ENCODE measurements at regions not wholly inside any gene's neighbourhood (a gene's known extent, or its start where the extent isn't known, plus 50 kb on each side); places are given as distances from the start of the nearest gene placed in this dataset.

GRCh38 chr15:52923626-52924025, 133.5 kb upstream of the ONECUT1 start:
- Mint-ChIP-seq H3K27me3 (ENCODE audit: low read depth) (no peaks in the 10 kb centered on the region), H3K4me1 (ENCODE audit: low read depth) (no peaks in the 10 kb centered on the region), H3K4me3 (no peak overlapping the region), H3K9me3 (no peaks in the 10 kb centered on the region), H3K27ac (no peak overlapping the region), H3K36me3 (ENCODE audit: low read depth) (no peaks in the 10 kb centered on the region)
- DNase-seq (ENCODE audit: low spot score): no peak

- Mint-ChIP-seq H3K9me3 (no peaks in the 10 kb centered on the region), H3K27me3 (ENCODE audit: low read depth) (no peaks in the 10 kb centered on the region), H3K4me3 (no peak overlapping the region), H3K4me1 (ENCODE audit: low read depth) (no peaks in the 10 kb centered on the region), H3K36me3 (ENCODE audit: low read depth) (no peaks in the 10 kb centered on the region), H3K27ac (no peak overlapping the region)
- no peak for DNase-seq (ENCODE audit: low spot score)
These were observed 132.7 kb upstream of the ONECUT1 start for GRCh38 chr15:52922871-52923270.

- H3K4me1 Mint-ChIP-seq (ENCODE audit: low read depth): no peaks in the 10 kb centered on the region
- H3K9me3 Mint-ChIP-seq: no peaks in the 10 kb centered on the region
- no peak overlapping the region for H3K27ac Mint-ChIP-seq
- no peak overlapping the region for H3K4me3 Mint-ChIP-seq
- no peaks in the 10 kb centered on the region for H3K36me3 Mint-ChIP-seq (ENCODE audit: low read depth)
- DNase-seq (ENCODE audit: low spot score): no peak
- H3K27me3 Mint-ChIP-seq (ENCODE audit: low read depth): no peaks in the 10 kb centered on the region
These were observed 122.0 kb upstream of the ONECUT1 start for GRCh38 chr15:52912172-52912571.

- Mint-ChIP-seq H3K36me3 (ENCODE audit: low read depth) (no peaks in the 10 kb centered on the region), H3K4me3 (no peak overlapping the region), H3K4me1 (ENCODE audit: low read depth) (no peaks in the 10 kb centered on the region), H3K27ac (no peak overlapping the region), H3K9me3 (no peaks in the 10 kb centered on the region), H3K27me3 (ENCODE audit: low read depth) (no peaks in the 10 kb centered on the region)
- no peak for DNase-seq (ENCODE audit: low spot score)
These were observed 103.2 kb upstream of the ONECUT1 start for GRCh38 chr15:52893338-52893737.

GRCh38 chr15:52879904-52880303, 89.8 kb upstream of the ONECUT1 start:
- no peak overlapping the region for H3K27ac Mint-ChIP-seq

GRCh38 chr15:52879145-52879544, 89.0 kb upstream of the ONECUT1 start:
- Mint-ChIP-seq H3K9me3 (no peaks in the 10 kb centered on the region), H3K36me3 (ENCODE audit: low read depth) (no peaks in the 10 kb centered on the region), H3K4me1 (ENCODE audit: low read depth) (no peaks in the 10 kb centered on the region), H3K27me3 (ENCODE audit: low read depth) (no peaks in the 10 kb centered on the region), H3K27ac (no peak overlapping the region), H3K4me3 (no peak overlapping the region)
- DNase-seq (ENCODE audit: low spot score): no peak

More at GRCh38 chr15:52879904-52880303, 89.8 kb upstream of the ONECUT1 start:
- Mint-ChIP-seq H3K4me1 (ENCODE audit: low read depth) (no peaks in the 10 kb centered on the region), H3K27me3 (ENCODE audit: low read depth) (no peaks in the 10 kb centered on the region), H3K36me3 (ENCODE audit: low read depth) (no peaks in the 10 kb centered on the region), H3K9me3 (no peaks in the 10 kb centered on the region), H3K4me3 (no peak overlapping the region)
- DNase-seq (ENCODE audit: low spot score): no peak

GRCh38 chr15:52876991-52877663, 87.0 kb upstream of the ONECUT1 start:
- Mint-ChIP-seq H3K27me3 (ENCODE audit: low read depth) (no peaks in the 10 kb centered on the region), H3K27ac (no peak overlapping the region), H3K4me1 (ENCODE audit: low read depth) (no peaks in the 10 kb centered on the region), H3K4me3 (no peak overlapping the region), H3K36me3 (ENCODE audit: low read depth) (no peaks in the 10 kb centered on the region), H3K9me3 (no peaks in the 10 kb centered on the region)
- DNase-seq (ENCODE audit: low spot score): no peak

GRCh38 chr15:52872036-52872818, 82.1 kb upstream of the ONECUT1 start:
- no peaks in the 10 kb centered on the region for H3K27me3 Mint-ChIP-seq (ENCODE audit: low read depth)
- no peak for DNase-seq (ENCODE audit: low spot score)
- H3K27ac Mint-ChIP-seq: no peak overlapping the region
- no peaks in the 10 kb centered on the region for H3K4me1 Mint-ChIP-seq (ENCODE audit: low read depth)
- no peaks in the 10 kb centered on the region for H3K9me3 Mint-ChIP-seq
- H3K36me3 Mint-ChIP-seq (ENCODE audit: low read depth): no peaks in the 10 kb centered on the region
- no peak overlapping the region for H3K4me3 Mint-ChIP-seq

GRCh38 chr15:52870015-52870414, 79.9 kb upstream of the ONECUT1 start:
- Mint-ChIP-seq H3K9me3 (peaks cover 8% of the 10 kb centered on the region), H3K4me1 (ENCODE audit: low read depth) (no peaks in the 10 kb centered on the region), H3K27me3 (ENCODE audit: low read depth) (no peaks in the 10 kb centered on the region), H3K4me3 (no peak overlapping the region), H3K36me3 (ENCODE audit: low read depth) (no peaks in the 10 kb centered on the region), H3K27ac (no peak overlapping the region)
- DNase-seq (ENCODE audit: low spot score): no peak

GRCh38 chr15:52866698-52867097, 76.6 kb upstream of the ONECUT1 start:
- no peak for DNase-seq (ENCODE audit: low spot score)
- no peaks in the 10 kb centered on the region for H3K4me1 Mint-ChIP-seq (ENCODE audit: low read depth)
- no peak overlapping the region for H3K4me3 Mint-ChIP-seq
- H3K36me3 Mint-ChIP-seq (ENCODE audit: low read depth): no peaks in the 10 kb centered on the region
- H3K27ac Mint-ChIP-seq: no peak overlapping the region
- no peaks in the 10 kb centered on the region for H3K27me3 Mint-ChIP-seq (ENCODE audit: low read depth)
- H3K9me3 Mint-ChIP-seq: peaks cover 8% of the 10 kb centered on the region

- Mint-ChIP-seq H3K36me3 (ENCODE audit: low read depth) (no peaks in the 10 kb centered on the region), H3K27ac (no peak overlapping the region), H3K27me3 (ENCODE audit: low read depth) (no peaks in the 10 kb centered on the region), H3K4me1 (ENCODE audit: low read depth) (no peaks in the 10 kb centered on the region), H3K4me3 (no peak overlapping the region), H3K9me3 (peaks cover 8% of the 10 kb centered on the region)
- no peak for DNase-seq (ENCODE audit: low spot score)
These were observed 72.5 kb upstream of the ONECUT1 start for GRCh38 chr15:52862677-52863076.

GRCh38 chr15:52858782-52859176, 68.6 kb upstream of the ONECUT1 start:
- no peaks in the 10 kb centered on the region for H3K4me1 Mint-ChIP-seq (ENCODE audit: low read depth)
- H3K4me3 Mint-ChIP-seq: no peak overlapping the region
- no peaks in the 10 kb centered on the region for H3K36me3 Mint-ChIP-seq (ENCODE audit: low read depth)
- H3K27ac Mint-ChIP-seq: no peak overlapping the region
- no peaks in the 10 kb centered on the region for H3K27me3 Mint-ChIP-seq (ENCODE audit: low read depth)
- no peaks in the 10 kb centered on the region for H3K9me3 Mint-ChIP-seq
- no peak for DNase-seq (ENCODE audit: low spot score)

GRCh38 chr15:52857937-52858781, 68.0 kb upstream of the ONECUT1 start:
- Mint-ChIP-seq H3K27ac (no peak overlapping the region), H3K27me3 (ENCODE audit: low read depth) (no peaks in the 10 kb centered on the region), H3K36me3 (ENCODE audit: low read depth) (no peaks in the 10 kb centered on the region), H3K4me3 (no peak overlapping the region), H3K9me3 (no peaks in the 10 kb centered on the region), H3K4me1 (ENCODE audit: low read depth) (no peaks in the 10 kb centered on the region)
- DNase-seq (ENCODE audit: low spot score): no peak

GRCh38 chr15:52857471-52857870, 67.3 kb upstream of the ONECUT1 start:
- no peak for DNase-seq (ENCODE audit: low spot score)
- Mint-ChIP-seq H3K27me3 (ENCODE audit: low read depth) (no peaks in the 10 kb centered on the region), H3K9me3 (no peaks in the 10 kb centered on the region), H3K4me3 (no peak overlapping the region), H3K27ac (no peak overlapping the region), H3K36me3 (ENCODE audit: low read depth) (no peaks in the 10 kb centered on the region), H3K4me1 (ENCODE audit: low read depth) (no peaks in the 10 kb centered on the region)

Data from T-helper 2 cell treated with Interferon-gamma antibody and Interleukin-4, amounts not matched to agents 5 μg/mL and 100 μg/mL, for 36 hours (primary cell).